Stimulated activated CD4-positive, alpha-beta T cell treated with anti-CD3 and anti-CD28 coated beads, Interleukin-12 subunit alpha, Interleukin-12 subunit beta, amount 100 ng/mL, for 4 hours (primary cell): ENCODE measurements at regions not wholly inside any gene's neighbourhood (a gene's known extent, or its start where the extent isn't known, plus 50 kb on each side); places are given as distances from the start of the nearest gene placed in this dataset.

Source experiments
- DNase-seq: peaks from one replicate; pipeline ENCODE4 v3.0.0-alpha.2; 2020

DNA sequence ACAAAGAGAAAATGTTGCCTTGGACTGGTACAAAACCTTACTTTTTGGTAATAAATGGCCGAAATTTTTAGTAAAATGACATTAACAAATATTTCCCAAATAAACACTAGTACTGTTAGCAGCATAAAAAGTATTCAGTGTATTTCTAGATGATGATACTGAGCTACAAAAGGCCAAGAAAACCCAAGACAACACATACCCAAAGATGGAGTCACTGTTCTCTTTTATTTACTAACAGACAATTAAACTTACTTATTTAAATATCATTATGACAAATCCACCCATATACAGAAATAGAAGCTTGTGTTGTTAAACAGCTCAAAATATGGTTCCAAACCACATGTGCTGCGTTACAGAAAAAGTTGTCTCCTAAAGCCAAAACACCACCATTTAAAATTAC, 239.9 kb downstream of the ZEB2 start:
- DNase-seq, result no peak

DNA sequence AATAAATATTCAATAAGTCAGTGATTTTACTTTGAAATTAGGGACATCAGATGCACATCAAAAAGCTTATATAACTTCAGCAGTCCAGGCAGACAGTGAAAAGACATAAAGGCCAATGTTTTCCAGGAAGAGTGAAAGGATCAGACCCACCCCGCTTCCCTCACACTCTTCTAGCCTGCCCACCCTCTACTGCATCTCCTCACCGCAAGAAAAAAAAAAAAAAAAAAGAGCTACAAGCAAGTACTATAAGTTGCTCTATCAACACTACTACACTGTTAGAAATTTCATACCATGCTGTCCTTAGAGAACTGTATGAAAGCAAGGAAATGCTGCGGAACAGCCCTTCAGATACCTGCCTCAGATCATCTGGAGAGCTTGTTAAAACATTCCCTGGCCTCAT, 240.8 kb downstream of the ZEB2 start:
- DNase-seq, result no peak

DNA sequence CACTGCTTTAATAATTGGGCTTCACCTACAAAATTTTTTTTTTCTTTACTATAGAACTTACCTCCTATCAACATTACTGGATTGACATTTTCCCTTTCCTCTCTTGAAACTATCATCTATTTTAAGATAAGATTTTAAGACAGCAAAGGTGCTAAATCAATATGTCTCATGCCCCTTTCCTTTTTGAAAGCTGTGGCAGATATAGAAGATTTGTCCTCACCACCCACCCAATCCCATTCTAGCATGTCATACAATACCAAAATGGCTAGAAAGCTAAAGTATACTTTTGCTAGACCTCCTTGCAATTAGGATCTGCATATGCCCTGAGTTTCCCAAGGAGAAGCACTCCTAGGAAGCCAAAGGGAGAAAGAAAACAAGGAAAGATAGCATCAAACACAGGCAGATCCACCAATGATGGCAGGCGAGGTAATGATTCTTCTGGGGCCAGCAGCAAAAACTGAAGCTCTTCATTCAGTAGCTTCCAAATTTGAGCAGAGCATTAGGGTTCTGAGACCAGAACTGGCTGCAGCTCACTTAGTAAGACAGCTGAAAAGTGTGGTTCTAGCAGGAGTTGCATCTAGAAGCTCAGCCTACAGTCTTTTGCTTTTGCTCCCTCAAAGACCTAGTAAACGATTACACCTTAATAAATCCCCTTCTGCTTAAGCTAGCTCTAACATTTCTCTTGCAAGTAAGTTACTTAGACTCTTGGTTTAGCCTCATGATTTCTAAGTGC, 242.1 kb downstream of the ZEB2 start:
- DNase-seq, result no peak

DNA sequence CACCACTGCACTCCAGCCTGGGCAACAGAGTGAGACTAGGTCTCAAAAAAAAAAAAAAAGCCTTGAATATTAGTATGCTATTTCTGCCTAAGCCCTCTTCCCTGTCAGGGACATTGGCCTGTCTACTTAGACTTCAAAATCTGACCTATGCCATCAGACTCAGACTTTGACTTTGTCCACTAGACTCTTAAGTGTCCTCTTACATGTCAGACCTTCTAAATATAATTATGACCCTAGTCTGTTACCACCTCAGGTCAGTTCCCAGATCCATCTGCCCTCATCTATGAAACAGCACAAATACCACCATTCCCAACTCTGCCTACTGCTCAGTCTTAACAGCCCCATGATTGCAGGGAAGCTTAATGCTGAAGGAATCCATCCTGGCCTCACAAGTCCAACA, 244.6 kb downstream of the ZEB2 start:
- DNase-seq, result no peak

DNA sequence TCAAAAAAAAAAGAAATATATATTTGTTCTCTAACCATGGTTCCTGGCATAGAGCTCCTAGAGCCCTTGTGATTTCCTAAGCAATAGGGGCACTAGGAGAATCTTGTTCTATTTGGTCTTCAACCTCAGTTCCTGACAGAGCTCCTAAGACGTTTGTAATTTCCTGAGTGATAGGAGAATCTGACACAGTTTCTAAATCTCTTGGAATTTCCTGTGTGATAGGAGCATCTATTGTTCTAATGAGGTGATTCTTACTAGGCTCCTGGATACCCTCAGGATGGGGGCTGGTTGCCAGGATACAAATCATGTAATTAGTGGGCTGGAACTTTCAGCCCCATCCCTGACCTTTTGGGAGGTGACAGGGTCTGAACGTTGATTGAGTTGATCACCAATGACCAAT, 245.8 kb downstream of the ZEB2 start:
- DNase-seq, result no peak

DNA sequence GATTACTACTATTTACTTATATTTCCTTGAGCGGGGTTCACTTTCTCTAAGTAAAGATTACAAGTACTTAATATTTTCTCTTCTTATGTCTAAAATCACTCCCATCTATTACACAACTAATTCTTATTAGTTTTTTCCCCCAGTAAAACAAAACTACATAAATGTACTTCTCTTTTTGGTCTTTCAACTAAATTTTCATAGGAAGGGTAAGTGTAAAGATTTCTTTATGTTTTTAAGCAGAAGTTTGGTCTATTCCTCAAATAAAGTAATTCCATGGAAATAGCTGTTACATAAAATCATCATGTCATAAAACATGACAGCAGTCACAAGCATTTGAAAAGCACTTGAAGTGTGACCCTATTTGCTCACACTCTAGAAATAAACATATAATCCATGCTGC, 249.0 kb downstream of the ZEB2 start:
- DNase-seq, result no peak

DNA sequence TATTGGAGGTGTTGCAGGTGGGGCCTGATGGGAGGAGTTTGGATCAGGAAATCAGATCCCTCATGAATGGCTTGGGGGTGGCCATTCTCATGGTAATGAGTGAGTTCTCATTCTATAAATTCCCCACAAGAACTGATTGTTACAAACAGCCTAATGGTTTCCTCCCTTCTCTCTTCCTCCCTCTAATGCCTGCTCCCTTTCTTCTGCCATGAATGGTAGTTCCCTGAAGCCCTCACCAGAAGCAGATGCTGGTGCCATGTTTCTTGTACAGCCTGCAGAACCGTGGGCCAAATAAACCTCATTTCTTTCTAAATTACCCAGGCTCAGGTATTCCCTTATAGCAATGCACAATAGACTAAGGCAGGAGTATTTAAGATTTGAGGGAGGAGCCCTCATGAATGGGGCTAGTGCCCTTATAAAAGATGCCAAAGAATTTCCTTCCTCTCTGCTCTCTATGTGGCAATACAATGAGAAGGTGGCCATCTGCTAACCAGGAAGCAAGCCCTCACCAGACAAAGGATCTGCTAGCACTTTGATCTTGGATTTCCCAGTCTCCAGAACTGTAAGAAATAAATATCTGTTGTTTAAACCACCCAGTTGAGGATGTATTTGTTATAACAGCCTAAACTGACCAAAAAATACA, 251.8 kb downstream of the ZEB2 start:
- no peak for DNase-seq

DNA sequence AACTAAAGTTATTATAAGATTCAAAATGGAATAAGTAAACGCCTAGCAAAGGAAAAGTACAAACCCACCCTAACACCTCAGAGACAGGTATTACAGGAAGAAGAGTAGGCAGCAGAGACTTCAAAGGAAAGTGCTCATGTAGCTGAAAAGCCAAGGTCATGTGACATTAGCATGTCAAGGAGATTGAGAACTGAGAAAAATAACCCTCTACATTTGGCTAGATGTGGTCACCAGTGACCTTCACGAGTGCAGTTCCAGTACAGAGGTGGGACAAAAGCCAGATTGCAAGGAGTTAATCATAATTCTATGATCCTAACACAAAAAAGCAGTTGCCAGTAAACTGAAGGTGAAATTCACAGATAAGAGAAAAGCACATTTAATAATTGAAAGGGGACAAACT, 252.7 kb downstream of the ZEB2 start:
- no peak for DNase-seq

DNA sequence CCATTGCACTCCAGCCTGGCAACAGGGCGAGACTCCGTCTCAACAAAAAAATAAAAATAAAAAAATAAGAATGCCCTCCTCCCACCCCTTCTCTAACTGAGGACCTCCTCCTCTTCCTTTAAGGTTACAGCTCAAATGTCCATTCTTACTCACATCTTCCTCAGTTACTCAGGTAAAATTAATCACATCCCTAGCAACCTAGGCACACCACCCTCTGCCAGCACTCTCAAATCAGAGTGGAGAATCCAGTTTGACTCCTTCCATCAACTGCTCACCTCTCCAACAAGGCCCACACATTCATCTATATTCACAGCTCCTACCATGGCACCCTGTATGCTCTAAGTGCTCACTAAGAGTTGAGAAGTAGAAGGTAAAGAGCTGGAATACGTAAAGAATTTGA, 254.3 kb downstream of the ZEB2 start:
- no peak for DNase-seq

DNA sequence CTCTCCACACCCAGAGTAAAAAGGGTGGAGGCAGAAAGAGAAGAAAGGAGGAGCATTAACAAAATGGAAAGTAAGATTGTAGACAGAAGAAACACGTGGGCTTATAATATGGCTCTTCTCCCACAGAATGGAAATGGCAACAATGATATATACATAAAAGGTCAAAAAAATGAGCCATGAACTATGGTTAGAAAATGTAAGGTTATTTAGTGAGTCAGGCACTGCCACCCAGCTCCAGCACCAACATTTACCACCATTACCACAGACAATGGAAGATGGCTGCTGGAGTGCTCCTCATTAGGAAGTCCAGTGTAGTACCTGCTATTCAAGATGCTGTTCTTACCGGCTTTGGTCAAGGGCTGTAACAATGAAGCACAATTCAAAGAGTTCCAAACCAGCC, 258.0 kb downstream of the ZEB2 start:
- no peak for DNase-seq

DNA sequence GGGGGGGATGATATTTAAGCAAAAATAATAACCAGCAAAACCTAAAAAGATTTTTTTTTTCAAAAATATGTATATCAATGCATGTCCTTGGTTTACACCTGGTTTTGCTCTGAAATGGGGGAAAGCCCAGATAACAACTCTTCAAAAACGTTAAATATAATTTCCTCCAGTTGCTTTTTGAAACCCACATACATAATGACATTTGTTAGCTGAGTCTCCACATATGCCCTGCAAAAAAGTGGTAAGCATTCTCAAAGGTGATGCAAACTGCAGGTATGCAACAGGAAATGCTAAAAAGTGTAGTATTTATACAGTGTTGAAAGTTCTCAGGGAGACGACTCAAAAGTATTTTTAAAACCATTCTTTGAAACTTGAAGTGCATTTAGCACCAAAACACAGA, 258.6 kb downstream of the ZEB2 start:
- no peak for DNase-seq

DNA sequence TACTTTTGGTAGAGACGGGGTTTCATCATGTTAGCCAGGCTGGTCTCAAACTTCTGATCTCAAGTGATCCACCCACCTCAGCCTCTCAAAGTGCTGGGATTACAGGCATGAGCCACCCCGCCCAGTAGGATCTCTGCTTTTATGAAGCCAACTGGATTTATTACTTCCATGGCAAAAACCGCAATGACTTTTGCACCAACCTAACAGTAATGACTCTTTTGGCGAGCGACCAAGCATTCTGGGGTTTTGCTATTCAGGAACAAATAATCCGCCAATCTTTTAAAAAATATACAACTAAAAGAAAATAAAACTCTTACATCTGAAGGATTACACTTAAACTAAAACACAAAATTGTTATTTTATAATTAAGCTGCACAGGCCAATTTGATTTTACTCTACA, 260.6 kb downstream of the ZEB2 start:
- DNase-seq, result no peak

DNA sequence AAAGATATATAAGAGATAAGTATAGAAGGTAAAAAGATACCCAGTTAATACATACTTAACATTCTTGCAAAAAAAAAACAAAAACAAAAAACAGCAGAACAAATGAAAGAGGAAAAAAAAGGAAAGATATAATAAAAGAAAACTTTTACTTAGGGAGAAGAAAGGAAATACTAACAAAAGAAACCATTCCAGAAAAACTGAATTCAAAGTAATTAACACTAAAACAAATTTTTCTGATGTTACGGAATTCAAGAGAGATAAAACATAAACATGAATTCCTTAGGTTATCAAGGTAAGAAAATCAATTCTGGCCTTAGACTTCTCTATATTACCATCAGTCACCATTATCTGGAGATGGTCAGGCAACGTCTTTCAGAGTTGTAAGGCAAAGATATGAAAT, 261.8 kb downstream of the ZEB2 start:
- DNase-seq, result no peak

DNA sequence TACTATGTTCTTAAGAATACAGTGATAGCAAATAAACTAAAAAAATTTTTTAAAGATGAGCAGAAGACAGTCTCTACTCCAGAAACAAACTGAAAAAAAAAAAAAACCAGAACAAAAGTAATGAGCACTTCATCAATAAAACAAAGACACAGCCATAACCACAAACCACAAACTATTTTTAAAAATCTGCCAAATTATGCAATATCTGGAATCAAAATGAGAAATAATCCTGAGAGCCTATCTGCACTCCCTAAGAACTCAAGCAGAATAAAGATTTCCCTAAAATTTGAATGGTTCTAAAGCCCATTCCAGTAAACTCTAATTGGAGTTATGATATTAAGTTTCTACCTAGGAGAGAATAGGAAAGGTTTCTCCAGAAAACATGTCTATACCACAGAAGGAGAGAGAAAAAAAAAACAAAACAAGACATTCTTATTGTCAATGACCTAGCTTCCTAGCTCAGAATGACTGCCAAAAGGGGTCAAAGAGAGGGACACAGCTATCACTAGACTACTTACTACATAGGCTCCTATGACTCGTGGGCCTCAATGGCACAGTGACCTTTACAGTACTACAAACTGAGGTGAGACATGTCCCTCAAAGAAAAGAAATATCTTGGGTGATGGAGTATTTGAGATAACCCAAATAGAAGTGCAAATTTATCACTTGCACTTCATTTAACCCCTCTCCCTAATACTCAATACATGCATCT, 262.8 kb downstream of the ZEB2 start:
- DNase-seq, result no peak

DNA sequence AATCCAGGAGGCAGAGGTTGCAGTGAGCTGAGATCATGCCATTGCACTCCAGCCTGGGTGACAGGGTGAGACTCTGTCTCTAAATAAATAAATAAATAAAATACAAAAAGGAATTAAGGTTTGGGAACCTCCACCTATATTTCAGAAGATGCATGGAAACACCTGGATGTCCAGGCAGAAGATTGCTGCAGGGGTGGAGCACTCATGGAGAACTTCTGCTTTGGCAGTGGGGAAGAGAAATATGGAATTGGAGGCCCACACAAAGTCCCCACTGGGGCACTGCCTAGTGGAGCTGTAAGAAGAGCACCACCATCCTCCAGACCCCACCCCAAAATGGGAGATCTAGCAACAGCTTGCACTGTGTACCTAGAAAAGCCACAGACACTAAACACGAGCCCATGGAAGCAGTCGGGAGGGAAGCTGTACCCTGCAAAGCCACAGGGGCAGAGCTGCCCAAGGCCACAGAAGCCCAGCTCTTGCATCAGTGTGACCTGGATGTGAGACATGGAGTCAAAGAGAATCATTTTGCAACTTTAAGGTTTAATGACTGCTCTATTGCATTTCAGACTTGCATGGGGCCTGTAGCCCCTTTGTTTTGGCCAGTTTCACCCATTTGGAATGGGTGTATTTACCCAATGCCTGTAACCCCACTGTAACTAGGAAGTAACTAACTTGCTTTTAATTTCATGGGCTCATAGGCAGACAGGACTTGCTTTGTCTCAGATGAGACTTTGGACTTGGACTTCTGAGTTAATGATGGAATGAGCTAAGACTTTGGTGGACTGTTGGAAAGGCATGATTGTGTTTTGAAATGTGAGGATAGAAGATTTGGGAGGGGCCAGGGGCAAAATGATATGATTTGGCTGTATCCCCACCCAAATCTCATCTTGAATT, 265.3 kb downstream of the ZEB2 start:
- DNase-seq, result no peak

DNA sequence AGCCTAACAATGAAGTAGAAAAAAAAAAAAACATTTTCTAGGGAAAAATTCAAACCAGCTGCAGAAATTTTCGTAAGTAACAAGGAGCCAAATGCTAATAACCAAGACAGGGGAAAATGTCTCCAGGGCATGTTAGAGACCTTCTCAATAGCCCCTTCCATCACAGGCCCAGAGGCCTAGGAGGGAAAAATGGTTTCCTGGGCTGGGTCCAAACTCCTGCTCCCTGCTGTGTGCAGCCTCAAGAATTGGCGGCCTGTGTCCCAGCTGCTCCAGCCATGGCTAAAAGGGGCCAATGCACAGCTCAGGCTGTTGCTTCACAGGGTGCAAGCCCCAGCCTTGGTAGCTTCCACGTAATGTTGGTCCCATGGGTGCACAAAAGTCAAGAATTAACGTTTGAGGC, 266.2 kb downstream of the ZEB2 start:
- no peak for DNase-seq

DNA sequence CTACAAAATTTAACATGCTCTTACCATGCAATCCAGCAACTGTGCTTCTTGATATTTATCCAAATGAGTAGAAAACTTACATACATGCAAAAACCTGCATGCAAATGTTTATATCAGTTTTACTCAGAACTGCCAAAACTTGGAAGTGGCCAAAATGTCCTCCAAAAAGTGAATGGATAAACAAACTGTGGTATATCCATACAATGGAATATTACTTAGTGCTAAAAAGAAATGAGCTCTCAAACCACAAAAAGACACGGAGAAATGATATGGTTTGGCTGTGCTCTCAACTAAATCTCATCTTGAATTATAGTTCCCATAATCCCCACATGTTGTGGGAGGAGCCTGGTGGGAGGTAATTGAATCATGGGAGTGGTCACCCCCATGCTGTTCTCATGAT, 267.2 kb downstream of the ZEB2 start:
- DNase-seq, result no peak

DNA sequence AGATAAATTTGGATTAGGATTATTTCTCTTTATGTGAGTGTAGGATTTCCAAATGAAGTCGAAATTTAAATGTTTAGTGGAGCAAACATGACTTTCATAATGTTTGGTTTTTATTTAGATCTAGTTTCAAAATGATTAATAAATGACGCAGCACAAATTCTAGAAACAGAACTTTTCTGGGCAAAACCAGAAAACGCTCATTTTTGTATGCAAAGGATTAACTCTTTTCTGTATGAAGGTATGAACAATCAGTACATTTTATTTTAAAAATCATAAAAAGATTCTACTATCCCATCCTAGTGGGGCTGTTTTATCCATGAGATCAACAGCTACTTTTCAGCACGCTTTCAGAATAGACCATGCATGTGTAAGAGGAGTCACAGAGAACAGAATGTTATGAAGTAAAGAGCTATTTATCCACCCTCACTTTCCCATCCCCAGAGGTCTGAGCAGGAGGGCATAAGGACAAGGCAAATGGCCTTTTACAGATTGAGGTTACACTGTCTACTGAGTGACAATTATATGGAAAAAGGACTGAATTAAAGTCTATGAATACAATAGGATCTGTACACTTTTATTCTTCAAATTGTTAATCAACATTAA, 270.8 kb downstream of the ZEB2 start:
- DNase-seq, result no peak

DNA sequence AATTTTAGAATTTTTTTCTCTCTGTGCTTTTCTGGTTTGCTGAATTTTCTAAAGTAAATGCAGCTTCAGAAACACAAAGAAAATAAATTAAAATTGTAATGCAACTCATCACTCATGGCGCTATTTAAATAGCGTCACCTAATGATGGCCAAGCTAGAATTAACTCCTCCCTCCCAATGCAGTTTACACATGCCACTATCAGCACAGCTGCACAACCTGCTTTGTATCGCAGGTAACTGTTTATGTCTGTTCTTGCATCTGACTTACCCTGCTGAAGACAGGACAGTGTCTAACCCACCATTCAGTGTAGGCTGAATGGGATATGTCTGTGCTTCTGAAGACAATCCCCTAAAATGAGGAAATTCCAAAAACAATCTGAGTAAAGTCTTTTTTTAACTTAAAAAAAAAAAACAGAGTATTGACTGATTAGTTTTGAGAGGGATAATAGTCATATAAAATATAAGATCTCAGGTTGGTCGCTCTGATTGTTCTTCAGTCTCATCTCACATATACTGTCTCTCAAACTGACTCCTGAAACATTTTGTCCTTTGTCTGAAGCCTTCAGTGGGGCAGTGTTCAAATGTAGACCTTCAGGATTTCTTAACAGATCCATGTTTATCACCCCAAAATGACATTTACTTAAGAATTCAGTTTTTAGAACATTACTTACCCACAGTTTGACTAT, 271.4 kb downstream of the ZEB2 start:
- DNase-seq, result no peak

DNA sequence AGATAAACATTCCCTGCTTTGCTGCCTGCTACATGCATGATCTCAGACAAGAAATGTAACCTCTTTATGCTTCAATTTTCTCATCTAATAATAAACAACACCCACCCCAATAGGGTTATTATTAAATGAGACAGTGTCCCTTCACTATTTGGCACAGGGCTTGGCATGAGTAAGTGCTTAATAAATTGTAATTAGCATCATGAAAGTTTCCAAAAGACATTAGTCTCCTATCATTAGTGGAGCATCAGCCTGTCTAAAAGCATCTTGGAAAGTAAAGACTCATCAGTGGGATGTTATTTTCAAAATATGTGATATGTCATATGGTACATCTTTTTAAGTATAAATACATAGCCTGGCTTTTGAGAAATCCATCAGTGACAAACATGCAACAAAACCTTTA, 275.0 kb downstream of the ZEB2 start:
- no peak for DNase-seq

DNA sequence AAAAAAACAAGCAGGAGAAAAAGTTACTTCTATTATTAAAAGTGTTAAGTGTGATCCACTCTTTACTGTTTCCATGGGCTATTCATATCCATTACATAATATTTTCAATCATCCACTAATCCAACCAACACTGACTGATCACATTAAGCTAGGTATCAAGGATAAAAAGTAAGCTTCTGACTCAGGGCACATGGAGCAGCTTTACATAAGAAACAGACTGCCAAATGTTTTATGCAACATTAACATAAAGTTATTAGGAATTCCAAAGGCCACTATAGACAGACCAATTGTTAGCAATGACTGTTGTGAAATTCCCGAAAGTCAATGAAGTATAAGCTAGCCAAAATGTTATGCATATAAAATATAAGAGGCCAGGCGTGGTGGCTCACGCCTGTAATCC, 277.6 kb downstream of the ZEB2 start:
- DNase-seq, result no peak

DNA sequence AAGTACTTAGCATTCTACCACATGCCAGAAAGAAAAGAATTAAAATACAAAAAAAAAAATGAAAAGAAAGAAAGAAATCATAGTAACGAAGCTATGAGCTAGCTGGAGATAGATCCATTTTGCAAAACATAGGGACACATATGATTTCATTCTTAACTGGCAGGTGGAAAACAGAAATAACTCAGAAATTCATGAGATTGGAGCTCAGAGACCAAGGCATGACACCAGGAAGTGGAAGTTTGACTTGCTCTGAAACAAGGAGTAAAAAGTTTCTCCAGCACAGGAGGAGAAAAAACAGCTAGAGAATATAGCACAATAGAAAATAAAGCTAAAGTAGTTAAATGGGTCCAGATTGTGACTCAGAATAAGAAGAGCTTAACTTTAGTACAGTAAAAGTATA, 278.1 kb downstream of the ZEB2 start:
- DNase-seq, result no peak
